Osteoblast (primary cell): ENCODE measurements at regions not wholly inside any gene's neighbourhood (a gene's known extent, or its start where the extent isn't known, plus 50 kb on each side); places are given as distances from the start of the nearest gene placed in this dataset.
A peak's percentile ranks its signal among the peaks of the same experiment; 100 is the strongest.

Source experiments
- DNase-seq: peaks from one replicate; pipeline ENCODE4 v3.0.0; 2011; ENCODE audit warnings: low spot score, mixed read lengths; ENCODE audit not compliant: insufficient read length; ENCODE audit errors: missing footprints
- H2AFZ ChIP-seq: 2 replicates; pipeline ENCODE4 v1.6.0; 2011; ENCODE audit warnings: mild to moderate bottlenecking, low read length
- H3K27ac ChIP-seq: 2 replicates; pipeline ENCODE4 v1.5.1; 2011; ENCODE audit warnings: mild to moderate bottlenecking, low read depth, low read length, moderate library complexity
- H3K27me3 ChIP-seq: 2 replicates; pipeline ENCODE4 v1.6.0; 2012; ENCODE audit warnings: mild to moderate bottlenecking, control low read depth, inconsistent platforms, low read length, moderate library complexity; ENCODE audit not compliant: insufficient read depth
- H3K36me3 ChIP-seq: 2 replicates; pipeline ENCODE4 v1.5.1; 2011; ENCODE audit warnings: mild to moderate bottlenecking, low read length, control low read depth, moderate library complexity; ENCODE audit not compliant: insufficient read depth
- H3K4me1 ChIP-seq: 2 replicates; pipeline ENCODE4 v1.5.1; 2011; ENCODE audit warnings: mild to moderate bottlenecking, low read length, control low read depth, moderate library complexity; ENCODE audit not compliant: insufficient read depth
- H3K4me2 ChIP-seq: 2 replicates; pipeline ENCODE4 v1.6.0; 2011; ENCODE audit warnings: mild to moderate bottlenecking, low read length; ENCODE audit not compliant: insufficient read depth
- H3K4me3 ChIP-seq: fragments of 200-600 bp; sonication (generic); 3 replicates; pipeline ENCODE4 v1.5.1; 2012; ENCODE audit warnings: mild to moderate bottlenecking, low read length, inconsistent platforms; ENCODE audit not compliant: insufficient read depth
- H3K79me2 ChIP-seq: 2 replicates; pipeline ENCODE4 v1.6.0; 2012; ENCODE audit warnings: mild to moderate bottlenecking, low read length, control low read depth, inconsistent platforms; ENCODE audit not compliant: insufficient read depth
- H3K9me3 ChIP-seq: 2 replicates; pipeline ENCODE4 v1.5.1; 2011; ENCODE audit warnings: low read depth, low read length, control low read depth
- H4K20me1 ChIP-seq: 2 replicates; pipeline ENCODE4 v1.6.0; 2012; ENCODE audit warnings: mild to moderate bottlenecking, low read length, control low read depth; ENCODE audit not compliant: insufficient read depth
- TF ChIP-seq, protein P1 (sequence below): IDR thresholded peaks from 2 replicates; pipeline ENCODE4 v1.5.1; 2011; ENCODE audit warnings: mild to moderate bottlenecking, low read depth, low read length, moderate library complexity; ENCODE audit errors: extremely low read depth

DNA sequence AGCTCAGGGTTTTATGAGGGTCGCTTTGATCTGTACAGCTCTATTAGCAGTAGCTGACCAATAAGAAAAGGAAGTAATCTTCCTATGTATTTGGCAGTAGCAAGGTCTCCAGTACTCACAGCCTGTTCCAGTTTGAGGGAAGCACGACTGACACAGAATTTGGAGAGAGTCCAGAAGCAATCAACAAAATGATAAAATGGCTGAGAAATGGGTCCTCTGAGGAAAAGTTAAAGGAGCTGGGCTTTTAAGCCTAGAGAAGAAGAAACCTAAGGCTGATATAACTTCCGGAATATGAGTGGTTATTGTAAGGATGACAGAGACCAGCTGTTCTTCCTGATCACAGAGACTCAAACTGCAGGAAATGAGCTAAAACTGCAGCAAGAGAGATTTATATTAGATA lies 382.8 kb downstream of the GPD2 start:
- Histone ChIP-seq H3K4me1 (no peaks in the 10 kb centered on the region), H3K9me3 (no peaks in the 10 kb centered on the region), H3K79me2 (no peaks in the 10 kb centered on the region), H3K27me3 (no peaks in the 10 kb centered on the region), H3K36me3 (no peaks in the 10 kb centered on the region), H4K20me1 (no peaks in the 10 kb centered on the region), H3K27ac (no peak overlapping the region), H3K4me2 (no peak overlapping the region), H3K4me3 (no peak overlapping the region), H2AFZ (peak overlapping the region; percentile 21)
- TF ChIP-seq, protein P1, sequence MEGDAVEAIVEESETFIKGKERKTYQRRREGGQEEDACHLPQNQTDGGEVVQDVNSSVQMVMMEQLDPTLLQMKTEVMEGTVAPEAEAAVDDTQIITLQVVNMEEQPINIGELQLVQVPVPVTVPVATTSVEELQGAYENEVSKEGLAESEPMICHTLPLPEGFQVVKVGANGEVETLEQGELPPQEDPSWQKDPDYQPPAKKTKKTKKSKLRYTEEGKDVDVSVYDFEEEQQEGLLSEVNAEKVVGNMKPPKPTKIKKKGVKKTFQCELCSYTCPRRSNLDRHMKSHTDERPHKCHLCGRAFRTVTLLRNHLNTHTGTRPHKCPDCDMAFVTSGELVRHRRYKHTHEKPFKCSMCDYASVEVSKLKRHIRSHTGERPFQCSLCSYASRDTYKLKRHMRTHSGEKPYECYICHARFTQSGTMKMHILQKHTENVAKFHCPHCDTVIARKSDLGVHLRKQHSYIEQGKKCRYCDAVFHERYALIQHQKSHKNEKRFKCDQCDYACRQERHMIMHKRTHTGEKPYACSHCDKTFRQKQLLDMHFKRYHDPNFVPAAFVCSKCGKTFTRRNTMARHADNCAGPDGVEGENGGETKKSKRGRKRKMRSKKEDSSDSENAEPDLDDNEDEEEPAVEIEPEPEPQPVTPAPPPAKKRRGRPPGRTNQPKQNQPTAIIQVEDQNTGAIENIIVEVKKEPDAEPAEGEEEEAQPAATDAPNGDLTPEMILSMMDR: no peak
- no peak for DNase-seq

DNA sequence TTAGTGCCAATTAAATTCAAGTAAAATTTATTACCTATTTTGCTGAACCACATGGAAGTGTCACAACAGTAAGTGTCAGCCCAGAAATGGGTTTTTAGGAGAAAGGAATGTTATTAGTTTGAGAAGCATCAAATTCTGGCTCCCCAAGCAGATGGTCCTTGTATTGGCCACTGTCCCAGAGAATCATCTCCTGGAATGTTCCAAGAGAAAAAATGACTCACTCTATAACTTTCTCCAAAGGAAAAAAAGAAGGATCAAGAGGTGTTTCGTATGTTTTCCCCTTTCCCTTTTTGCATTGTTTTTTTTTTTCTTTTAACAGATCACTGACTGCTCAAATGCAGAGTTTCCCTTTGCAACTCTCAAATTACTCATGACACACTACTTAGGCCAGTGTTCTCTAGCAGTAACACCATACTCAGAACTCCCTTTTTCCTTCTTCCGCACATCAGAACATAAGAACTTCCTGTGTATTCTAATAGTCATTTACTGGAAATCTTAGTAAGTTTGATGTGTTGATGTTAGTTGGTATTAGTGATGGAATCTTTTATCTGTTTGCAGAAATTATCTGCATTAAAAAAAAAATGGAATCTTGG lies 390.3 kb downstream of the GPD2 start:
- DNase-seq: no peak
- H3K36me3 ChIP-seq: no peaks in the 10 kb centered on the region
- no peak overlapping the region for H2AFZ ChIP-seq
- H3K4me3 ChIP-seq: no peak overlapping the region
- peaks cover 4% of the 10 kb centered on the region for H3K4me1 ChIP-seq
- peak overlapping the region; percentile 24 for H3K4me2 ChIP-seq
- no peaks in the 10 kb centered on the region for H4K20me1 ChIP-seq
- TF ChIP-seq, protein P1: no peak
- H3K79me2 ChIP-seq: no peaks in the 10 kb centered on the region
- no peaks in the 10 kb centered on the region for H3K9me3 ChIP-seq
- H3K27me3 ChIP-seq: no peaks in the 10 kb centered on the region
- peak overlapping the region; percentile 3 for H3K27ac ChIP-seq

DNA sequence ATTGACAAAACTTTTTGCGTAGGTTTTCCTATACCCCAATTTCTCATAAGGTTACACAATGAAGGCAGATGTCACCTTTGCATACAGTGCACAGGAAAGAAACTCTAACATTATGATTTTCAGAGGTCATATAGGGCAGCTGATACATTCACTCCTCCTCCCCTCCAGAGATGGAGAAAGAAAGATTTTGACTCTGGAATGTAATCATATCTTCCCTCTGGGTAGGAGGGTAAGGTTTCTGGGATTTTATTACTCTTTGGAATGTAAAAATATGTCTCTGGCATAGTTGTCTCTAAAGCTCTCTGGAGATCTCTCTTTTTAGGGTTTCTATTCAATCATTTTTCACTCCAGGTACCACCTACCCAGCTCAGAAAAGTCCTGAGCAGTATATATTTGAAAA lies 398.3 kb downstream of the GPD2 start:
- H3K27ac ChIP-seq: no peak overlapping the region
- TF ChIP-seq, protein P1: no peak
- no peak overlapping the region for H3K4me3 ChIP-seq
- DNase-seq: no peak
- H3K9me3 ChIP-seq: no peaks in the 10 kb centered on the region
- H2AFZ ChIP-seq: no peak overlapping the region
- H3K27me3 ChIP-seq: no peaks in the 10 kb centered on the region
- H3K4me1 ChIP-seq: no peaks in the 10 kb centered on the region
- H3K79me2 ChIP-seq: no peaks in the 10 kb centered on the region
- H3K4me2 ChIP-seq: no peak overlapping the region
- H4K20me1 ChIP-seq: no peaks in the 10 kb centered on the region
- H3K36me3 ChIP-seq: no peaks in the 10 kb centered on the region

DNA sequence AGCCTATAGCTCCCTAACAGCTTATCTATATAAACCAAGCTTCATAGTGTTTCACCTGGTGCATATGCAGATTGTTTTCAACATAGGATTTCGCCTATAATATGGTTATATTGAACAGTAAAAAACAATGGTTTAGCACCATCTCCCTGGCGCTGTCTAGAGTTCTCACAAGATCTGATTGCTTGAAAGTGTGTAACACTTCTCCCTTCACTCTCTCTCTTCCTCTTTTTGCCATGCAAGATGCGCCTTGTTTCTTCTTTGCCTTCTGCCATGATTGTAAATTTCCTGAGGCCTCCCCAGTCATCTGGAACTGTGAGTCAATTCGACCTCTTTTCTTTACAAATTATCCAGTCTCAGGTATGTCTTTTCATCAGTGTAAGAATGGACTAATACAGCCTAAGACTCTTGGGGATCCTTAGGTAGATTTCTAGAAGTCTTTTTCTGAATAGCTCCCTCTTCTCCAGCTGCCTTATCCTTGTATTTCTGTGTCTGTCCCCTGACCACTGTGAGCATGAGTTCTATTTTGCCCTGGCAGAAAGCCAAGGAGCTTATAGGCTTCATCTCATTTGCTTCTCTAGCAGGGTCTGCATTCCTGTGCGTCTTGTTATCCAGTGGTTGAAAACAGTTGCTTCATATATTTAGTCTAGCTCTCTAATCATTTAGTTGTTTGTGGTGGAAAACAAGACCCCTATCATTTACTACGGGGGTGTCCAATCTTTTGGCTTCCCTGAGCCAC lies 401.6 kb downstream of the GPD2 start:
- no peak overlapping the region for H2AFZ ChIP-seq
- no peaks in the 10 kb centered on the region for H3K9me3 ChIP-seq
- no peaks in the 10 kb centered on the region for H3K4me1 ChIP-seq
- H3K79me2 ChIP-seq: no peaks in the 10 kb centered on the region
- H3K4me2 ChIP-seq: no peak overlapping the region
- H3K27ac ChIP-seq: no peak overlapping the region
- no peak overlapping the region for H3K4me3 ChIP-seq
- no peak for DNase-seq
- H3K36me3 ChIP-seq: no peaks in the 10 kb centered on the region
- H3K27me3 ChIP-seq: no peaks in the 10 kb centered on the region
- H4K20me1 ChIP-seq: no peaks in the 10 kb centered on the region
- TF ChIP-seq, protein P1: no peak
